ENCODE measurements at regions not wholly inside any gene's neighbourhood (a gene's known extent, or its start where the extent isn't known, plus 50 kb on each side); places are given as distances from the start of the nearest gene placed in this dataset.

- DNase-seq (no peak), ATAC-seq (replicated peaks) (no peak)
- Mint-ChIP-seq H3K4me1 (ENCODE audit: low read depth in 2 of 2) (peaks cover 0 to 2% of the 10 kb centered on the region in 2 donors), H3K36me3 (ENCODE audit: insufficient read depth) (no peaks in the 10 kb centered on the region), H3K9me3 (no peaks in the 10 kb centered on the region), H3K4me3 (peak overlapping the region; percentile 44 to 47), H3K27me3 (peaks cover 17 to 39% of the 10 kb centered on the region in 2 donors), H3K27ac (no peak overlapping the region)
Measured at GRCh38 chrX:139202742-139203420, 327.7 kb upstream of the F9 start.

GRCh38 chrX:139201924-139202323, 328.6 kb upstream of the F9 start:
- Mint-ChIP-seq H3K4me1 (ENCODE audit: low read depth in 2 of 2) (peaks cover 0 to 2% of the 10 kb centered on the region in 2 donors), H3K27me3 (peaks cover 26 to 38% of the 10 kb centered on the region in 2 donors), H3K4me3 (no peak overlapping the region), H3K27ac (no peak overlapping the region), H3K36me3 (ENCODE audit: insufficient read depth) (no peaks in the 10 kb centered on the region), H3K9me3 (no peaks in the 10 kb centered on the region)
- DNase-seq (no peak), ATAC-seq (replicated peaks) (no peak)

GRCh38 chrX:139200793-139201192, 329.7 kb upstream of the F9 start:
- DNase-seq (no peak), ATAC-seq (replicated peaks) (no peak)
- no peak overlapping the region for H3K27ac Mint-ChIP-seq
- peaks cover 0 to 2% of the 10 kb centered on the region in 2 donors for H3K4me1 Mint-ChIP-seq (ENCODE audit: low read depth in 2 of 2)
- H3K36me3 Mint-ChIP-seq (ENCODE audit: insufficient read depth) = no peaks in the 10 kb centered on the region
- no peak overlapping the region for H3K4me3 Mint-ChIP-seq
- H3K9me3 Mint-ChIP-seq = no peaks in the 10 kb centered on the region
- peaks cover 34 to 39% of the 10 kb centered on the region in 2 donors for H3K27me3 Mint-ChIP-seq

GRCh38 chrX:139200346-139200745, 330.2 kb upstream of the F9 start:
- H3K27ac Mint-ChIP-seq = no peak overlapping the region
- H3K4me3 Mint-ChIP-seq = no peak overlapping the region
- ATAC-seq (replicated peaks) = no peak
- H3K36me3 Mint-ChIP-seq (ENCODE audit: insufficient read depth) = no peaks in the 10 kb centered on the region
- H3K4me1 Mint-ChIP-seq (ENCODE audit: low read depth in 2 of 2) = peaks cover 0 to 2% of the 10 kb centered on the region in 2 donors
- DNase-seq = no peak
- peaks cover 37 to 38% of the 10 kb centered on the region in 2 donors for H3K27me3 Mint-ChIP-seq
- H3K9me3 Mint-ChIP-seq = no peaks in the 10 kb centered on the region

- Mint-ChIP-seq H3K9me3 (no peaks in the 10 kb centered on the region), H3K27me3 (peaks cover 37 to 38% of the 10 kb centered on the region in 2 donors), H3K27ac (no peak overlapping the region), H3K4me1 (ENCODE audit: low read depth in 2 of 2) (peaks cover 0 to 2% of the 10 kb centered on the region in 2 donors), H3K4me3 (no peak overlapping the region), H3K36me3 (ENCODE audit: insufficient read depth) (no peaks in the 10 kb centered on the region)
- DNase-seq = no peak
- no peak for ATAC-seq (replicated peaks)
Measured at GRCh38 chrX:139199933-139200332, 330.6 kb upstream of the F9 start.

DNA sequence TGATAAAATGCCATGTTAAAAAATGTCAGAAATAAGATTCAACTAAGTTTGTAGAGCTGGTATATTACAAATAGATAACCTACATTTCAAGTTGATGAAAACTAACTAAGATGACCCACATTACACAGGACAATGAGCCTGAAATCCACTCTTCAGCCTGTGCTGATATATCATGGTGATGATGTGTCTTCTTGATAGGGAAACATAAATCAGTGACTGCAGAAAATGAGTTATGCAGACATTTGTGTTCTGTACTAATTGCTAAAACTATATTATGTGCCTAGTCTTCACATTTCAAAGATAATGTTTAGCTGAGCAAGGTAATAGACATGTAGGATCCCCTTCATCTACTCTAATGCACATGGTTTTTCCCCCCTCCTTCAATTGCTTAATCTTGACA, 331.6 kb upstream of the F9 start:
- Mint-ChIP-seq H3K4me3 (no peak overlapping the region), H3K9me3 (no peaks in the 10 kb centered on the region), H3K27me3 (peaks cover 37 to 38% of the 10 kb centered on the region in 2 donors), H3K4me1 (ENCODE audit: low read depth in 2 of 2) (no peaks in the 10 kb centered on the region), H3K27ac (no peak overlapping the region), H3K36me3 (ENCODE audit: insufficient read depth) (no peaks in the 10 kb centered on the region)
- ATAC-seq (replicated peaks) = no peak
- DNase-seq = no peak

DNA sequence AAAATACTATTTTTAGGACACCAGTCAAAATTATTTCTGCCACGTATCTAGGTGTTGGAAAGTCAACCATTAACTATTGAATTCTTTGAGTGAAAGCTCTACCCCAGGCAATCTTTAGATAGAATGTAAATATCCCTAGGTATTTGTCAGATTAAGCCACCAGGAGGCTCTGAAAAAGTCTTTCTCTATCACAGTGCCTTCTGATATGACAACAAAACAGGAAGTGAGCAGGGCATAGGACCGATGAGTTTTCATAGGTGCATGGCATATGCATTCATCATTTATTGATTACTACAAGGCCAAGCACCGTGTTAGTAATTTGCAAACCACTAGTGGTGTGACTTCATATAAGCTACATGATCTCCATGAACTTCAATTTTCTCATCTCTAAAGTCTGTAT, 333.6 kb upstream of the F9 start:
- DNase-seq (no peak), ATAC-seq (replicated peaks) (no peak)
- Mint-ChIP-seq H3K4me3 (no peak overlapping the region), H3K27ac (no peak overlapping the region), H3K27me3 (peaks cover 29 to 31% of the 10 kb centered on the region in 2 donors), H3K9me3 (no peaks in the 10 kb centered on the region), H3K36me3 (ENCODE audit: insufficient read depth) (no peaks in the 10 kb centered on the region), H3K4me1 (ENCODE audit: low read depth in 2 of 2) (no peaks in the 10 kb centered on the region)

DNA sequence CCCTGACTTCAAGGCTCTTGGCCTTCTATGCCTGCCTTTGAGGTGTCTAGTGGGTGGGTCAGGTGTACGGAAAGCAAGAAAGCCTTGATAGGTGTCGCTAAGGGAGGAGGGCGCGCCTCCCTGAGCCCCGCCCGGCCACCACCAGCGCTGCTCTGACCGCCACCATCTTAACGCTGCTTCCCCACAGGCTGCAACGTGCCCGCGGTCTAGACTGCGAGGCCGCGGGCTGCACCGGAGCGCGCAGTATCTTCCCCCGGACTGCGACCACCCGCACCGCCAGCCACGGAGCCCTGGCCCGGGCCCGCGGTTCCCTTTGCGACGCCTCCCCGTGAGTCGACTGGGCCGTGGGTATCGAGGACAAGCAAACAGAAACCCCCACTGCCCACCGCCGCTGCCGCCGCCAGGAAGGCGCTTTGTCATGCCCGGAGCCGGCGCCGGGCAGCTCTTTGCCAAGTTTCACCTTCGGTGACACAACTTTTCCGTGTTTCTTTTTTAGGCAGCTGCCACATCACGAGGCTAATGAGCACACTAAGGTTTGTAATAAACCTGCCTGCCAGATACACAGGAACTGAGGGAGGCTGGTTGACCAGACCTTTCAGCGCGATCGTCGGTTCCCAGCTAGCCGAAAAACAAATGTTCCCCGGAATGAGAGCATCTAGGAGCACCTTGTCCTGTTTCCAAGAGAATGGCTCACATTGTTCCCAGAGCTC, 335.8 kb upstream of the F9 start:
- no peak overlapping the region for H3K4me3 Mint-ChIP-seq
- no peaks in the 10 kb centered on the region for H3K4me1 Mint-ChIP-seq (ENCODE audit: low read depth in 2 of 2)
- H3K27ac Mint-ChIP-seq = no peak overlapping the region
- DNase-seq (no peak), ATAC-seq (replicated peaks) (no peak)
- H3K36me3 Mint-ChIP-seq (ENCODE audit: insufficient read depth) = no peaks in the 10 kb centered on the region
- H3K27me3 Mint-ChIP-seq = peaks cover 25 to 28% of the 10 kb centered on the region in 2 donors
- no peaks in the 10 kb centered on the region for H3K9me3 Mint-ChIP-seq

GRCh38 chrX:139192386-139192961, 338.1 kb upstream of the F9 start:
- Mint-ChIP-seq H3K27me3 (peaks cover 17 to 18% of the 10 kb centered on the region in 2 donors), H3K4me1 (ENCODE audit: low read depth in 2 of 2) (no peaks in the 10 kb centered on the region), H3K36me3 (ENCODE audit: insufficient read depth) (no peaks in the 10 kb centered on the region), H3K4me3 (no peak overlapping the region), H3K9me3 (no peaks in the 10 kb centered on the region), H3K27ac (no peak overlapping the region)
- DNase-seq (no peak), ATAC-seq (replicated peaks) (no peak)

GRCh38 chrX:139191746-139192385, 338.7 kb upstream of the F9 start:
- DNase-seq (no peak), ATAC-seq (replicated peaks) (no peak)
- no peaks in the 10 kb centered on the region for H3K9me3 Mint-ChIP-seq
- H3K4me3 Mint-ChIP-seq = no peak overlapping the region
- H3K27me3 Mint-ChIP-seq = peaks cover 13% of the 10 kb centered on the region in 2 donors
- H3K36me3 Mint-ChIP-seq (ENCODE audit: insufficient read depth) = no peaks in the 10 kb centered on the region
- H3K27ac Mint-ChIP-seq = no peak overlapping the region
- H3K4me1 Mint-ChIP-seq (ENCODE audit: low read depth in 2 of 2) = no peaks in the 10 kb centered on the region

DNA sequence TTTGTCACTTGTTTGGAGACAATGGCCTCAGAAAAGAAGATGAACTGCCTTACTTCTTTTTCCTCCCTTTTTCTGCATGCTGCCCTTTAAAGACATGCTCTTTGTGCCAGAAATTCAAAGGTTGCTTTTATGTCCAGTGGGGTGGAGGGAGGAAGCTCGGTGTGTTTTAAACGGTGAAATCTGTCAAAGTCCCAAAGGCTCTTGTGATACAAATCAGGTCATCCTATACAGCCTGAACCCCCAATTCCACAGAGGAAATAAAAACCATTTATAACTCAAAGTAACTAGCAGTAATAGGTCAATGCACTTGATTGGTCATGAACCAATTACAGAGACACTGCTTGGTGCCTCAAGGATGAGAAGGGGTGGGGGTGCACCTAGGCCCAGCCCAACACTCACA, 339.3 kb upstream of the F9 start:
- peaks cover 10 to 12% of the 10 kb centered on the region in 2 donors for H3K27me3 Mint-ChIP-seq
- DNase-seq (no peak), ATAC-seq (replicated peaks) (no peak)
- H3K4me3 Mint-ChIP-seq = no peak overlapping the region
- no peak overlapping the region for H3K27ac Mint-ChIP-seq
- H3K36me3 Mint-ChIP-seq (ENCODE audit: insufficient read depth) = no peaks in the 10 kb centered on the region
- no peaks in the 10 kb centered on the region for H3K9me3 Mint-ChIP-seq
- H3K4me1 Mint-ChIP-seq (ENCODE audit: low read depth in 2 of 2) = no peaks in the 10 kb centered on the region

DNA sequence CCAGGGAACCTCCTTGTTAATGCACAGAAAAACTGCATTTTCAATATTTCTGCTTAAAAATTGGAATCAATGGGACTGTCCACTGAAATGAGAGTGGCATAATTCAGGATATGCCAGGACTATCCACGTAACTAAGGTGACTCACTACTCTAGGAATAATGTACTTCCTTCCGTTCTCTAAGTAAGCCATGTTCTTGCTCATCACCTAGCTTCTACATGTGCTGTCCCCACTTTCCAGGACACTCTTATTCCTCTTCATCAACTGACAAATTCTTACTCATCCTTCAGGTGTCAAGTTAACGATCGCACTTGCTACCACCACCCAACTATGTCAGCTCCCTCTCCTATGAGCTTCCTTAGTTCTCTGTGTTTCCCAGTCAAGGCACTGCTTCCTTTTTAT, 342.8 kb upstream of the F9 start:
- Mint-ChIP-seq H3K4me1 (ENCODE audit: low read depth in 2 of 2) (no peaks in the 10 kb centered on the region), H3K27ac (no peak overlapping the region), H3K9me3 (no peaks in the 10 kb centered on the region), H3K27me3 (no peaks in the 10 kb centered on the region), H3K4me3 (no peak overlapping the region), H3K36me3 (ENCODE audit: insufficient read depth) (no peaks in the 10 kb centered on the region)
- ATAC-seq (replicated peaks) = no peak
- no peak for DNase-seq

DNA sequence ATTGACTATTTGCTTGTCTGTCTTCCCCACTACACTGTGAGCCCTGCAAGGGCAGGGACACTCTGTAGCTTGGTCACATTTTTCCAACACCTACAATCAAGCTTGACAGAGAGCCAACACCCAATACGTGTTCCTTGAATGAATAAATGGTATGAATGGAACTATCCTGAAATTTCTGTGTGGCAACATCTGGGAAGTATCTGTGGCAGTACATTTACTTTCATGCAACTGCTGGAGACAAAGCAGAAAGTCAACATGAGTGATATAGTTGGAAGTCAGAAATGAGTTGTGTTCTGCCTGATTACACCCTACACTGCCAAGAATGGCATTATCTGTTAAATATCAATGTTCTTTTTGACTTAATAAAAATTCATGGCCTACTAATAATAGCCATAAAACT, 343.5 kb upstream of the F9 start:
- no peaks in the 10 kb centered on the region for H3K27me3 Mint-ChIP-seq
- no peaks in the 10 kb centered on the region for H3K9me3 Mint-ChIP-seq
- H3K4me3 Mint-ChIP-seq = no peak overlapping the region
- H3K27ac Mint-ChIP-seq = no peak overlapping the region
- H3K36me3 Mint-ChIP-seq (ENCODE audit: insufficient read depth) = no peaks in the 10 kb centered on the region
- ATAC-seq (replicated peaks) = no peak
- no peak for DNase-seq
- H3K4me1 Mint-ChIP-seq (ENCODE audit: low read depth in 2 of 2) = no peaks in the 10 kb centered on the region

All from effector memory CD8-positive, alpha-beta T cell (primary cell).